ENCODE measurements at regions not wholly inside any gene's neighbourhood (a gene's known extent, or its start where the extent isn't known, plus 50 kb on each side); places are given as distances from the start of the nearest gene placed in this dataset.

DNA sequence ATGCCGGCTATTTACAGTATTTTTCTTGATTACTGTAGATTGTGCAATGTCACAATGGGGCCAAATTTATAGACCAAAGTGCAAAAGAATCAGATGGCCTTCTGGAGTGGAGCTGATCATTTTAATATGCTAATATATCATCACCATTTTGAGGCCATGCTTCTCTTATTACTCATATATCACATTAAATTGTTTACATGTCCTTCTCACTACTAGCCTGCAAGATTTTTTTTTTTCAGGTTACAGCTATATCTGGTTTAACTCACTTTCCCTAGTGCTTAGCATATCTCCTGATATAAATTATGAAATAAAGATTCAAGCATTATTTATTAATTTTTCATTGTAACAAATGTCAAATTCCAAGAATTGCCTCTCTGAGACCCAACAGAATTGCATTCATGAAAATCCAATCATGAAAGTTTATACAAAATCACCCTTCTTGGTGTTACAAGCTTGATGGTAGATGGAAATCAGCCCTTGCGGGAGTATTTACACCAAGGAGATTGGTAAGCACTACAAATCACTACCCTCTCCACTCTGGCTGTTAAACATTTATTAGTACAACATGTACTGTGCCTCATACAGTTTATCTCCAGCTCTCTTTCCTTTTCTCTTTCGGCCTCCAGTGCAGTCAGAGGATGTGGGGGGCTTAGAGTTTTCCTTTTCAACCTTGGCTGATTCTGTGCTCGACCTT is 703.9 kb downstream of the BRINP1 start:
- TF ChIP-seq CTCF (IDR thresholded peaks at IDR 0.05) (no peak), EP300 (IDR thresholded peaks at IDR 0.05) (no peak), POLR2A (IDR thresholded peaks at IDR 0.05) (no peak)
